Smooth muscle cell (in vitro differentiated cells): ENCODE measurements at regions not wholly inside any gene's neighbourhood (a gene's known extent, or its start where the extent isn't known, plus 50 kb on each side); places are given as distances from the start of the nearest gene placed in this dataset.

Source experiments
- DNase-seq: peaks from one replicate; lab custom pipeline; 2025; ENCODE audit not compliant: unreplicated experiment; lab: John Stamatoyannopoulos, UW
- H2AFZ ChIP-seq: fragments of 200-600 bp; sonication (generic); 2 replicates; pipeline ENCODE4 v1.6.0; 2016; ENCODE audit warnings: antibody characterized with exemption, low read depth, mild to moderate bottlenecking
- H3F3A ChIP-seq: fragments of 200-600 bp; sonication (generic); 2 replicates; pipeline ENCODE4 v1.6.0; 2017; ENCODE audit warnings: antibody characterized with exemption, low read depth
- H3K27ac ChIP-seq: fragments of 200-600 bp; sonication (generic); 2 replicates; pipeline ENCODE4 v1.5.1; 2016; ENCODE audit warnings: low read depth, mild to moderate bottlenecking
- H3K27me3 ChIP-seq: fragments of 200-600 bp; sonication (generic); 2 replicates; pipeline ENCODE4 v1.6.1; 2016; ENCODE audit warnings: low read depth, mild to moderate bottlenecking
- H3K36me3 ChIP-seq: fragments of 200-600 bp; sonication (generic); 2 replicates; pipeline ENCODE4 v1.5.1; 2016; ENCODE audit warnings: low read depth
- H3K4me1 ChIP-seq: fragments of 200-600 bp; sonication (generic); 2 replicates; pipeline ENCODE4 v1.5.1; 2016; ENCODE audit warnings: low read depth
- H3K4me2 ChIP-seq: fragments of 200-600 bp; sonication (generic); 2 replicates; pipeline ENCODE4 v1.6.0; 2016; ENCODE audit warnings: mild to moderate bottlenecking
- H3K4me3 ChIP-seq: fragments of 200-600 bp; sonication (generic); 2 replicates; pipeline ENCODE4 v1.5.1; 2016; ENCODE audit warnings: mild to moderate bottlenecking
- H3K79me2 ChIP-seq: fragments of 200-600 bp; sonication (generic); 2 replicates; pipeline ENCODE4 v1.6.0; 2016; ENCODE audit warnings: low read depth, mild to moderate bottlenecking
- H3K9ac ChIP-seq: fragments of 200-600 bp; sonication (generic); 2 replicates; pipeline ENCODE4 v1.6.0; 2016; ENCODE audit warnings: low read depth
- H3K9me3 ChIP-seq: fragments of 200-600 bp; sonication (generic); replicated peaks from 2 replicates; pipeline ENCODE4 v1.5.1; 2016; ENCODE audit warnings: low read depth
- H4K20me1 ChIP-seq: fragments of 200-600 bp; sonication (generic); 2 replicates; pipeline ENCODE4 v1.6.0; 2016; ENCODE audit warnings: low read depth
- CTCF ChIP-seq: fragments of 200-600 bp; sonication (generic); IDR thresholded peaks from 2 replicates; pipeline ENCODE4 v1.5.1; 2017; ENCODE audit warnings: borderline replicate concordance, mild to moderate bottlenecking, antibody characterized with exemption; ENCODE audit not compliant: insufficient read depth, poor library complexity, severe bottlenecking
- WGBS: methylation state at CpG from one replicate; pipeline ENCODE4 v1.1.7; 2016; ENCODE audit warnings: low lambda C conversion rate; 5-methylcytosine and 5-hydroxymethylcytosine counted together

- no peak overlapping the region for H3K4me3 ChIP-seq
- H3K9me3 ChIP-seq = peaks cover 3% of the 10 kb centered on the region
- TF ChIP-seq CTCF = no peak
- no peaks in the 10 kb centered on the region for H3K79me2 ChIP-seq
- H2AFZ ChIP-seq = no peak overlapping the region
- no peak for DNase-seq
- H3K9ac ChIP-seq = no peak overlapping the region
- H3K27ac ChIP-seq = no peak overlapping the region
- H3K36me3 ChIP-seq = no peaks in the 10 kb centered on the region
- H3F3A ChIP-seq = no peaks in the 10 kb centered on the region
- peaks cover 4% of the 10 kb centered on the region for H3K4me1 ChIP-seq
- no peaks in the 10 kb centered on the region for H3K27me3 ChIP-seq
- H4K20me1 ChIP-seq = no peaks in the 10 kb centered on the region
- no peak overlapping the region for H3K4me2 ChIP-seq
Observed at GRCh38 chr4:13243152-13243551, 241.0 kb downstream of the RAB28 start.

- DNase-seq = no peak
- Histone ChIP-seq H3K4me3 (no peak overlapping the region), H3K4me2 (no peak overlapping the region), H3K79me2 (no peaks in the 10 kb centered on the region), H3K9ac (peak overlapping the region; percentile 36), H3K27ac (peak overlapping the region; percentile 72), H4K20me1 (no peaks in the 10 kb centered on the region), H3K27me3 (no peaks in the 10 kb centered on the region), H3F3A (no peaks in the 10 kb centered on the region), H3K36me3 (no peaks in the 10 kb centered on the region), H3K4me1 (peaks cover 4% of the 10 kb centered on the region), H2AFZ (no peak overlapping the region), H3K9me3 (no peaks in the 10 kb centered on the region)
- WGBS = 52% methylated on average over 3 of the region's 3 CpGs
- TF ChIP-seq CTCF = no peak
Observed at GRCh38 chr4:13240066-13240465, 244.1 kb downstream of the RAB28 start.

DNA sequence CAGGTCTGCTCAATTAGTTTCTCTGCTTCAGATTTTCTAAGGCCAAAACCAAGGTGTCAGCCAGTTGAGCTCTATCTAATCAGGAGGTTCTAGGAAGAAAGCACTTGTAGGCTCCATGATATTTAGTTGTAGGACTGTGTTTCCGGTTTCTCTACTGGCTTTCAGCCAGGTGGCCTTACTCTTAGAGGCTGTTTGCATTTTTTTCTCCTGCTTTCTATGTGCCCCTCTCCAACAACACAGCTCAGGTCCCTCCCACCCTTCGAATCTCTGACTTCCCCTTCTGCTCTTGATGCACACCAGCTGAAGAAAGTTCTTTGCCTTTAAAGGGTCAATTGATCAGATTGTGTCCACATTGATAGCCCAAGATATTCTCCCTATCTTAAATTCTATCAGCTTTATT is 245.2 kb downstream of the RAB28 start:
- DNase-seq = no peak
- no peak for TF ChIP-seq CTCF
- H3K9ac ChIP-seq = no peak overlapping the region
- no peaks in the 10 kb centered on the region for H3F3A ChIP-seq
- no peaks in the 10 kb centered on the region for H3K27me3 ChIP-seq
- no peaks in the 10 kb centered on the region for H4K20me1 ChIP-seq
- no peaks in the 10 kb centered on the region for H3K4me1 ChIP-seq
- H3K36me3 ChIP-seq = no peaks in the 10 kb centered on the region
- no peak overlapping the region for H2AFZ ChIP-seq
- no peak overlapping the region for H3K4me3 ChIP-seq
- H3K4me2 ChIP-seq = no peak overlapping the region
- no peaks in the 10 kb centered on the region for H3K79me2 ChIP-seq
- no peak overlapping the region for H3K27ac ChIP-seq
- no peaks in the 10 kb centered on the region for H3K9me3 ChIP-seq
- WGBS = 90% methylated on average over 2 of the region's 2 CpGs

DNA sequence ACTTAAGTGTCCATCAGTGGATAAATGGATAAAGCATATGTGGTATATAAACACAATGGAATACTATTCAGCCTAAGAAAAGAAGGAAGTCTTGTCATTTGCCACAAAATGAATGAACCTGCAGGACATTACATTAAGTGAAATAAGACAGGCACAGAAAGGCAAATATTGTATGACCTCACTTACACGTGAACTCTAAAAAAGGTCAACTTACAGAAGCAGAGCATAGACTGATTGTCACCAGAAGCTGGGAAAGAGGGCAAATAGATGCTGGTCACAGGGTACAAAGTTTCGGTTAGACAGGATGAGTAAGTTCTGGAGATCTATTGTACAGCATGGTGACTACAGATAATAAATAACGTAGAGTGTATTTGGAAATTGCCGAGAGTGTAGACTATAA is 247.7 kb downstream of the RAB28 start:
- Histone ChIP-seq H3F3A (no peaks in the 10 kb centered on the region), H2AFZ (no peak overlapping the region), H3K27ac (no peak overlapping the region), H3K27me3 (no peaks in the 10 kb centered on the region), H4K20me1 (no peaks in the 10 kb centered on the region), H3K36me3 (no peaks in the 10 kb centered on the region), H3K4me2 (no peak overlapping the region), H3K9ac (no peak overlapping the region), H3K9me3 (no peaks in the 10 kb centered on the region), H3K4me3 (no peak overlapping the region), H3K79me2 (no peaks in the 10 kb centered on the region), H3K4me1 (no peaks in the 10 kb centered on the region)
- no peak for DNase-seq
- no peak for TF ChIP-seq CTCF
- WGBS = 98% methylated on average over 4 of the region's 4 CpGs
